ENCODE measurements at regions not wholly inside any gene's neighbourhood (a gene's known extent, or its start where the extent isn't known, plus 50 kb on each side); places are given as distances from the start of the nearest gene placed in this dataset.

DNA sequence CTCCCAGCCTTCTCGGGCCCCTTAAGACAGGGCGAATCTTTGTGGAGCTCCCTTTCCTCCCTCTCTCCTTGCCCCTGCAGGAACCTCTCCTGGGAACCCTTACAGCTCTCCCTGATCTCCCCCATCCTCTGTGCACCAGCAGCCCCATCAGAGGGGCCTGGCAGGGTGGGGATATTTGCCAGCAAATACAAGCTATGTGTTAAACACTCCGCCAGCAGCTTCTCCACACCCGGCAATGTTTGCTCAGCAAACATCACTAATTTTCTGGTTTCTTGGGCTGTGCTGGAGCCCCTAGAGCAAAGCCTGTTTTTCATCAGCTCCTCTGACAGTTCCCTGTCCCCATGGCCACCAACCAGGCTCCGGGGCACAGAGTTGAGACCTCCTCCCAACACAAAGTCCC lies 147.5 kb upstream of the LHX5 start:
- Histone ChIP-seq H3K4me3 (ENCODE audit: severe bottlenecking) (no peak overlapping the region), H3K9me3 (ENCODE audit: severe bottlenecking) (no peaks in the 10 kb centered on the region), H3K36me3 (ENCODE audit: low read depth) (no peaks in the 10 kb centered on the region), H3K27me3 (ENCODE audit: insufficient read depth, poor library complexity, severe bottlenecking) (peaks cover 7% of the 10 kb centered on the region), H3K27ac (ENCODE audit: poor library complexity, severe bottlenecking) (no peak overlapping the region), H3K4me1 (ENCODE audit: insufficient read depth, poor library complexity, severe bottlenecking) (no peaks in the 10 kb centered on the region)
- DNase-seq (ENCODE audit: low spot score), result no peak
- no peak for ATAC-seq (ENCODE audit: low read depth)
- TF ChIP-seq CTCF (IDR thresholded peaks at IDR 0.05; ENCODE audit: poor library complexity, severe bottlenecking), result no peak

DNA sequence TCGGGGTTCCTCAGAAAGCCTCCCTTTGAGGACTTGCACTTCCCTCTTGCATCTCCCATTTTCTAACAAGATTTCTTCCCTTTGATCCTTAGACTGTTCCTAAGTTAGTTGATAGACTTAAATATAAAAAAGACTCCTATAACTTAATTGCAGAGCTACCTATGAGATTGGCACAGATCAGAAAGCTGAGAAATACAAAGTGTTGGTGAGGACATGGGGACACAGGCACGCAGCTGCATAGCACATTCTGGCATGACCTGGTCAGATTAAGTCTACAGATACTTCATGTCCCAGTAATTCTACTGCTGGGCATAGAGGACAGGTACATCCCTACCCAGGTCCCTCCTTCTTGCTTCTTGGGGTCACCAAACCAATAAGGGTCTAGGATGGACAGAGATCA lies 141.7 kb upstream of the LHX5 start:
- no peaks in the 10 kb centered on the region for H3K36me3 ChIP-seq (ENCODE audit: low read depth)
- H3K9me3 ChIP-seq (ENCODE audit: severe bottlenecking), result no peaks in the 10 kb centered on the region
- no peak for TF ChIP-seq CTCF (IDR thresholded peaks at IDR 0.05; ENCODE audit: poor library complexity, severe bottlenecking)
- no peak for DNase-seq (ENCODE audit: low spot score)
- no peak overlapping the region for H3K27ac ChIP-seq (ENCODE audit: poor library complexity, severe bottlenecking)
- no peak overlapping the region for H3K4me3 ChIP-seq (ENCODE audit: severe bottlenecking)
- no peak for ATAC-seq (ENCODE audit: low read depth)
- H3K27me3 ChIP-seq (ENCODE audit: insufficient read depth, poor library complexity, severe bottlenecking), result peaks cover 50% of the 10 kb centered on the region
- no peaks in the 10 kb centered on the region for H3K4me1 ChIP-seq (ENCODE audit: insufficient read depth, poor library complexity, severe bottlenecking)

GRCh38 chr12:113612793-113613192 lies 141.1 kb upstream of the LHX5 start:
- no peak for TF ChIP-seq CTCF (IDR thresholded peaks at IDR 0.05; ENCODE audit: poor library complexity, severe bottlenecking)
- Histone ChIP-seq H3K4me3 (ENCODE audit: severe bottlenecking) (no peak overlapping the region), H3K36me3 (ENCODE audit: low read depth) (no peaks in the 10 kb centered on the region), H3K27me3 (ENCODE audit: insufficient read depth, poor library complexity, severe bottlenecking) (peaks cover 50% of the 10 kb centered on the region), H3K9me3 (ENCODE audit: severe bottlenecking) (no peaks in the 10 kb centered on the region), H3K27ac (ENCODE audit: poor library complexity, severe bottlenecking) (no peak overlapping the region), H3K4me1 (ENCODE audit: insufficient read depth, poor library complexity, severe bottlenecking) (no peaks in the 10 kb centered on the region)
- DNase-seq (ENCODE audit: low spot score) (no peak), ATAC-seq (ENCODE audit: low read depth) (no peak)

GRCh38 chr12:113612076-113612728 lies 140.5 kb upstream of the LHX5 start:
- Histone ChIP-seq H3K9me3 (ENCODE audit: severe bottlenecking) (no peaks in the 10 kb centered on the region), H3K27ac (ENCODE audit: poor library complexity, severe bottlenecking) (no peak overlapping the region), H3K36me3 (ENCODE audit: low read depth) (no peaks in the 10 kb centered on the region), H3K4me1 (ENCODE audit: insufficient read depth, poor library complexity, severe bottlenecking) (no peaks in the 10 kb centered on the region), H3K27me3 (ENCODE audit: insufficient read depth, poor library complexity, severe bottlenecking) (peaks cover 50% of the 10 kb centered on the region), H3K4me3 (ENCODE audit: severe bottlenecking) (no peak overlapping the region)
- ATAC-seq (ENCODE audit: low read depth) (no peak), DNase-seq (ENCODE audit: low spot score) (no peak)
- no peak for TF ChIP-seq CTCF (IDR thresholded peaks at IDR 0.05; ENCODE audit: poor library complexity, severe bottlenecking)

- Histone ChIP-seq H3K9me3 (ENCODE audit: severe bottlenecking) (no peaks in the 10 kb centered on the region), H3K36me3 (ENCODE audit: low read depth) (no peaks in the 10 kb centered on the region), H3K27me3 (ENCODE audit: insufficient read depth, poor library complexity, severe bottlenecking) (peaks cover 50% of the 10 kb centered on the region), H3K4me1 (ENCODE audit: insufficient read depth, poor library complexity, severe bottlenecking) (no peaks in the 10 kb centered on the region), H3K4me3 (ENCODE audit: severe bottlenecking) (no peak overlapping the region), H3K27ac (ENCODE audit: poor library complexity, severe bottlenecking) (no peak overlapping the region)
- TF ChIP-seq CTCF (IDR thresholded peaks at IDR 0.05; ENCODE audit: poor library complexity, severe bottlenecking), result no peak
- no peak for ATAC-seq (ENCODE audit: low read depth)
- no peak for DNase-seq (ENCODE audit: low spot score)
Observed at GRCh38 chr12:113611652-113612051, 140.0 kb upstream of the LHX5 start.

Measured in RWPE2 (cell line).